NB4 (cell line): ENCODE measurements at regions not wholly inside any gene's neighbourhood (a gene's known extent, or its start where the extent isn't known, plus 50 kb on each side); places are given as distances from the start of the nearest gene placed in this dataset.

ENCODE experiments used
- MYC ChIP-seq: IDR thresholded peaks from 2 replicates; pipeline ENCODE4 v1.6.1; 2011; ENCODE audit warnings: low read depth, low read length
- POLR2A ChIP-seq: IDR thresholded peaks from 2 replicates; pipeline ENCODE4 v1.6.1; 2011; ENCODE audit warnings: mild to moderate bottlenecking; ENCODE audit not compliant: insufficient read length; ENCODE audit errors: extremely low read depth
- TF ChIP-seq, protein P1 (sequence below): IDR thresholded peaks from one replicate; pipeline ENCODE4 v1.5.1; 2012; ENCODE audit warnings: low read depth, low read length
- TF ChIP-seq, protein P2 (sequence below): IDR thresholded peaks from 2 replicates; pipeline ENCODE4 v1.6.1; 2011; ENCODE audit warnings: low read depth, low read length

DNA sequence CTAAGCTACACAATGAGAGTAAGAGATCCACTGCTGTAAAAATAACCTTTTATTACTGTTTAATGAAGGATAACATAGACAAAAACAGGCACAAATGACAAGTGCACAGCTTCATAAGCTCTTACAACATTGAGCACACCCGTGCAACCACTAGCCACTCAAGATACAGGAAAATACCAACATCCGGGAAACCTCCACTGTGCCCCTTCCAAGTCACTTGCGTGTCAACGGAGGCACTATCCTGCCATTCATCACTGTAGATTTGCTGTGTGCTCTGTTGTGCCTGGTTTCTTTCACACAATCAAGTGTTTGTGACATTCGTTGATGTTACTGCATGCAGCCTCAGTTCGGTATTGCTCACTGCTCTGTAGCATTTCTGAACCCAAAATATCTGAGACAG, 292.9 kb upstream of the MYT1L start:
- TF ChIP-seq, protein P1, sequence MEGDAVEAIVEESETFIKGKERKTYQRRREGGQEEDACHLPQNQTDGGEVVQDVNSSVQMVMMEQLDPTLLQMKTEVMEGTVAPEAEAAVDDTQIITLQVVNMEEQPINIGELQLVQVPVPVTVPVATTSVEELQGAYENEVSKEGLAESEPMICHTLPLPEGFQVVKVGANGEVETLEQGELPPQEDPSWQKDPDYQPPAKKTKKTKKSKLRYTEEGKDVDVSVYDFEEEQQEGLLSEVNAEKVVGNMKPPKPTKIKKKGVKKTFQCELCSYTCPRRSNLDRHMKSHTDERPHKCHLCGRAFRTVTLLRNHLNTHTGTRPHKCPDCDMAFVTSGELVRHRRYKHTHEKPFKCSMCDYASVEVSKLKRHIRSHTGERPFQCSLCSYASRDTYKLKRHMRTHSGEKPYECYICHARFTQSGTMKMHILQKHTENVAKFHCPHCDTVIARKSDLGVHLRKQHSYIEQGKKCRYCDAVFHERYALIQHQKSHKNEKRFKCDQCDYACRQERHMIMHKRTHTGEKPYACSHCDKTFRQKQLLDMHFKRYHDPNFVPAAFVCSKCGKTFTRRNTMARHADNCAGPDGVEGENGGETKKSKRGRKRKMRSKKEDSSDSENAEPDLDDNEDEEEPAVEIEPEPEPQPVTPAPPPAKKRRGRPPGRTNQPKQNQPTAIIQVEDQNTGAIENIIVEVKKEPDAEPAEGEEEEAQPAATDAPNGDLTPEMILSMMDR: no peak
- TF ChIP-seq, protein P2, sequence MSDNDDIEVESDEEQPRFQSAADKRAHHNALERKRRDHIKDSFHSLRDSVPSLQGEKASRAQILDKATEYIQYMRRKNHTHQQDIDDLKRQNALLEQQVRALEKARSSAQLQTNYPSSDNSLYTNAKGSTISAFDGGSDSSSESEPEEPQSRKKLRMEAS: no peak
- TF ChIP-seq POLR2A: no peak
- no peak for TF ChIP-seq MYC
